ENCODE measurements at regions not wholly inside any gene's neighbourhood (a gene's known extent, or its start where the extent isn't known, plus 50 kb on each side); places are given as distances from the start of the nearest gene placed in this dataset.
A peak's percentile ranks its signal among the peaks of the same experiment; 100 is the strongest.

GRCh38 chr1:56442290-56442877 lies 137.0 kb downstream of the PLPP3 start:
- DNase-seq = no peak

- DNase-seq = peak; percentile 34 to 39
Measured at GRCh38 chr1:56441601-56442000, 137.8 kb downstream of the PLPP3 start.

DNA sequence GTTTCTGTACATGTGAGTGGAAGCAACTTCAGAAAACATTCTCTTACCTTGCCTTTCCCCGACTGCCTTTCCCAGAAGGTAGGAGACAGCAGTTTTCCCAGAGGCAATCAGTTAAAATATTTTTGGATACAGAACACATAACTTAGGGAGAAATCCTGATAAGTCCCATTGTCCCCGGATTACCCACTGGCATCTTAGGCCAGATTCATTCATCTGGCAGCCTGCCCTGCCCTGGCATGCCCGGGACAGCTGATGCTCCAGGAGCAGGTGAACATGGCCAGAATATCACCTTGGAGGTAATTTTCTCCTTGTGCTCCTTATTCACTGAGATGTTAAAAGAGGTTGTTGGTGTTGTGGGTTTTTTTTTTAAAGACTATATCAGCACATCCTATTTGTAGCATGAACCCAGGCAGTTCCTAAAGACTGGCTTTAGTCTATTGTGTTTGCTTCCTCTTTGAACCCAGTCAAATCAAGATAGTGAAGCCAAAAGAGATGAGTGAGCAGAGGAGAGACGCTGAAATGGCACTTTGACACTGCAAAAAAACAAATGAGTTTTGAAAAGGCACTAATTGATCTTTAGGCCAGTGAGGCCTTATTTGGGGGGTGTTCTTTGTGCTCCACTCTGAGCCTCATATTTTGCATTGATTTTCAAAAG lies 139.6 kb downstream of the PLPP3 start:
- no peak for DNase-seq

- no peak for DNase-seq
Measured at GRCh38 chr1:56438901-56439551, 140.3 kb downstream of the PLPP3 start.

DNA sequence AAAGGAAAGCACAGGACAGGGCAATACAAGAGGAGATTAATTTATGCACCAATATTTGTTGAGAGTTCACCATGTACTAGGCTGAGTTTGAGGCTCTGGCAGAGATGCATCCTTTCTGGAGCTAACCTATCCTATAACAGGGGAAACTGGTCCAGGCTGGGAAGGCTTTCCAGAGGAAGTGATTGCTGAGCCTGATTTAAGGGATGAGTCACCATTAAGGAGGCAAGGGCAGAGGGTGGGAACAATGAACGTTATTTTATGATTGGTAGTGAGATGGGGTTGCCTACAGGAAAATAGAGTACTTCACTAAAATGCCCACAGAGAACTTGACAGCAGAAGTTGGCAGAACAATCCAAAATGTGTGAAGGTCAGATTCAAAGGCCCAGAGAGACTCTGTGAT lies 141.4 kb downstream of the PLPP3 start:
- no peak for DNase-seq

DNA sequence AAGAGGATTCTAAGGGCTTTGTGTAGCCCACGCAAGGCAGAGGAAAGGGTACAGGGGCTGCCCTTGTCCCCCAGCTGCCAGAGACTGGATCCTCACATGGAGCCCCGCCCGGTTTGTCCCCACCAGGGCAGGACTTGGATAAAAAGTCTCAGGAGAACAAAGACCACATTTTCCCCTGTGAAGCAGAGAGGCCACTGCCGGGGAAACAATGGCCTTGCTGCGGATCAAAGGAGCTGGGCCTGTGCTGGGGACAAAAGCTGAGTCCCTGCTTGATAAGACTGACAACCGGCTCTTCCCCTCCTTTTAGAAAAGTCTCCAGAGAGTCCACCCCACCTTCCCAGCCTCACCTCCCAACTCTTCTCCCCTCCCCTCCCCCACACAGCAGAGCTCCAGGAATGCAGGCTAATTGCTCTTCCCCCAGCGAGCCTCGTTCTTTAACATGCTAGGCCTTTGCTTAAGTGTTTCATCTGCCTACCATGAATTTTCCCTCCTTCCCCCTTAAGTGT lies 142.4 kb downstream of the PLPP3 start:
- no peak for DNase-seq

GRCh38 chr1:56436296-56436695 lies 143.1 kb downstream of the PLPP3 start:
- DNase-seq = no peak

DNA sequence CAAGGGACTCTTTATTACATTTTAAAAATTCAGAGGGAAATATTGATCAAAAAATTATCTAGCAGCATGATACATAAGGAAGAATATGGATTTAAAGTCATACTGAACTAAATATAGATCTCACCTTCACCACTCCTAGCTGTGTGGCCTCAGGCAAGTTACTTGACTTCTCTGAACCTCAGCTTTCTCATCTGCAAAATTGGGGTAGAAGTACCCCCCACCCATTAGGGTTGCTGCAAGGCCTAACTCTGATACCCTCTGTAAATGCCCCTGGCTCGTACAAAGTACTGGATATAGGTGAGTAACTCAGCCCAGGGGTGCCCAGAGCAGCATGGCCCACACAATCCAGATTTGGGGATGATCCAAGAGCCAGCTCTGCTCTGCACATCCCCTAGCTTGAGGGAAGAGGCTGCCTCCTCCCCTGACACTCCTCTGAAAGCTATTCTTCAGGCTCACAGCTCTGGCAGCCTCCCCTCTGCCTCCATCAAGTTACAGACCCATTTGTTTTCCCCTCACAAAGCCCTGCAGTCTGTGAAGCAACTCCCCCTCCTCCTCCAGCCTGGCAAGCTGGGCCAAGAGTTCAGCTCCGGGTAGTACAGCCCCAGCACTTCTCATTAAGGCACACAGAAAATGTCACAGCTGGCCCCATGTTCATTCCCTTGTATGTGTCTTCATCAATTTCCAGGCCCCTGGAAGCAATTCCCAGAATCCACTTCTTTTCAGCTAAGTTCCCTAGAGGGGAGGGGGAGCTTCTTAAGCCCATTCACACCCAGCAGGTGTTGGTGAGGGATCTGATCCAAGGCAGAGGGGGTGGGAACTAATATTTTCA lies 143.7 kb downstream of the PLPP3 start:
- no peak for DNase-seq

DNA sequence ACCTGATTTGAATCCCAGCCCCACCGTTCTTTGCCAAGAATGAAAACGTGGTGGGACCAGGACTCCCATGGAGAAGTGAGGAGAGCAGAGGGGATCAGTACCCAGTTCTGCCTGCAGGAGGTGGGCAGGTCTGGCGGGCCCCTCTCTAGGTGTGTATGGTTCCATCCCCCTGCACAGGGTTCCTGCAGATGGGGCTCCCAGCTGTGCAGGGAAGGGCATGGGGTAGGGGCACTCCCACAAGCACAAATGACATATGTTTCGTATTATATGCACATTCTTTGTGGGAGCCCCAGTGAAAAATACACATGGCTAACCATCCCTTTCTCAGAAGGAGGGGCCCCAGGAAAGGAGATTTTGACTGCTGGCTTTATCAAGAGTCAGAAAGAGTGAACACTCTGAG lies 144.6 kb downstream of the PLPP3 start:
- no peak for DNase-seq

GRCh38 chr1:56434025-56434424 lies 145.3 kb downstream of the PLPP3 start:
- DNase-seq = no peak

GRCh38 chr1:56433056-56433577 lies 146.2 kb downstream of the PLPP3 start:
- no peak for DNase-seq

GRCh38 chr1:56432166-56432971 lies 147.0 kb downstream of the PLPP3 start:
- DNase-seq = no peak

DNA sequence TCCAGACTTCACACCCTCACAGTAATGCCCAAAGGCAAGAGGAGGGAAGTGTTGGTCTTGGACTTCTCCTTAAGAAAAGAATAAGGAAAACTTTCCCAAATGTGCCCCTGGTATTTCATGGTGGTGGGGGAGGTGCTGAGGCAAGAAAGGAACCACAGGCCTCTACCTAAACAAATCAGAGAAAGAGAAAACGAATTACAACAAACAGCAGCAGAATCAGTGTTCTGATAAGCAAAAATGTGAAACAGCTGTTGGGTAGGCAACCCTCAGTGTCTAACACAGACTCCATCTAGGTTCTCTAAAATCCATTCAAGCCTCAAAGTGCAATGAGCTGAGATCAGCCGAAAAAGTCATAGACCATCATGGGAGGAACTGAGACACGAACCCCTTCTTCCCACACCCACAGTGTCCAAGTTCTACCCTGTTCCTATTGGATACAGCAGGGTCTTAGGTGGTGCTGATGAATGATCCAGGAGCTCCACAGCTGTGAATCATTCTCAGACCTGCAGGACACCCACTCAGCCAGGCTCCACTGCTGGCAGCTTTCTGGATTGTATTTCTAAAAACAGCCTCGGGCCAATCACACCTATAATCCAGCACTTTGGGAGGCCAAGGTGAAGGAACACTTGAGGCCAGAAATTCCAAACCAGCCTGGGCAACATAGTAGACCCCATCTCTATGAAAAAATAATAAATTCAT lies 149.1 kb downstream of the PLPP3 start:
- no peak for DNase-seq

DNA sequence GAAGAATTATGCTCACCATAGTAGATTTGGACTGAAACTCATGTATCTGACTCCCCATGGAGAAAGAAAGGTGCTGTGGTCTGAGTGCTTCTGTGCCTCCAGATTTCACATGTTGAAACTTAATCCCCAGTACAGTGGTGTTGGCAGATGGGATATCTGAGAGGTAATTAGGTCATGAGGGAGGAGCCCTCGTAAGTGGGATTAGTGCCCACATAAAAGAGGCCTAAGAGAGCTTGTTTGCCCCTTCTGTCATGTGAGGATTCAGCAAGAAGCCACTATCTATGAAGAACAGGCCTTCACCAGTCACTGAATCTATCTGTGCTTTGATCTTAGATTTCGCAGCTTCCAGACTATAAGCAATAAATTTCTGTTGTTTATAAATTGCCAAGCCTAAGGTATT lies 150.1 kb downstream of the PLPP3 start:
- no peak for DNase-seq

GRCh38 chr1:56426587-56427381 lies 152.6 kb downstream of the PLPP3 start:
- DNase-seq = no peak

- DNase-seq = no peak
Measured at GRCh38 chr1:56425494-56426037, 153.8 kb downstream of the PLPP3 start.

- peak; percentile 85 to 95 for DNase-seq
Measured at GRCh38 chr1:56424744-56425493, 154.4 kb downstream of the PLPP3 start.

- no peak for DNase-seq
Measured at GRCh38 chr1:56423716-56424115, 155.6 kb downstream of the PLPP3 start.

DNA sequence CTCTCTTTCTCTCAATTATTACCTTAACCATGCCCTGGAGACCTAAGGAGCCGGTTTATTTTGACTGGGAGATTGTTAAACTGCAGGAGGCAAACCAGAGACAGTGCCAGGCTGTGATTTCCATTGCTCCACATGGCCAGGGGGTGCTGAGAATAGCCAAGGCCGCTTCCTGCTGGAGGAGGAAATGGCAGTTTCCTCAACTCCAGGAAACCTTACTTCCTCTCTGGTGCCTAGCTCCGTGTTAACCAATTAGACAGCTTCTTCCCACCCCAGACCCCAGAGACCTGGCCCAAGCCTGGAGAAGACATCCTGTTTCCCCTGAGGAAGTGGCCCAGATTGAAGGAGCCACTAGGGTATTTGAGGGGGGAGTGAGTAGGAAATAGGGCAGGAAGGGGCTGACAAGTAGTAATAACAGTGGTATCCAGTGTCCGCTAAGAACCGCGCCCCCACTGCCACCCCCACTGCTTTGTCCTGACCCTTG lies 161.2 kb downstream of the PLPP3 start:
- DNase-seq = no peak

Data from inflammatory macrophage treated with lipopolysaccharide for 1 hour (primary cell).